WTC11 (cell line): ENCODE measurements at regions not wholly inside any gene's neighbourhood (a gene's known extent, or its start where the extent isn't known, plus 50 kb on each side); places are given as distances from the start of the nearest gene placed in this dataset.

Experiments
- ATAC-seq: fragments of 200-7000 bp; cut with Tn5 transposase; 2 replicates; pipeline ENCODE4 v1.10.0; 2021; ENCODE audit warnings: mild to moderate bottlenecking, moderate library complexity
- CTCF ChIA-PET: fragments of 300-600 bp; sonication (Branson Sonifier 250); formaldehyde crosslinking; loops from one replicate; lab custom pipeline; 2021; ENCODE audit warnings: antibody characterized with exemption; lab: Charles Lee
- POLR2A ChIA-PET: fragments of 350-600 bp; sonication (Branson Sonifier 250); formaldehyde crosslinking; loops from one replicate; lab custom pipeline; 2021; ENCODE audit warnings: antibody characterized with exemption; lab: Charles Lee
- DNase-seq: peaks from one replicate; pipeline ENCODE4 v3.0.0; 2021; ENCODE audit warnings: low spot score
- H3K27ac Mint-ChIP-seq: 2 replicates; pipeline ENCODE4 v1.8.0; 2021; ENCODE audit warnings: mixed read lengths
- H3K27me3 Mint-ChIP-seq: 2 replicates; pipeline ENCODE4 v1.8.0; 2021; ENCODE audit warnings: low read depth, mild to moderate bottlenecking, moderate library complexity, mixed read lengths
- H3K36me3 Mint-ChIP-seq: 2 replicates; pipeline ENCODE4 v1.8.0; 2021; ENCODE audit warnings: mixed read lengths
- H3K4me1 Mint-ChIP-seq: 2 replicates; pipeline ENCODE4 v1.8.0; 2022; ENCODE audit warnings: mixed read lengths
- H3K4me3 Mint-ChIP-seq: 2 replicates; pipeline ENCODE4 v1.8.0; 2021; ENCODE audit warnings: mild to moderate bottlenecking, moderate library complexity, mixed read lengths
- H3K9me3 Mint-ChIP-seq: 2 replicates; pipeline ENCODE4 v1.8.0; 2021; ENCODE audit warnings: mixed read lengths
- ATF1 ChIP-seq: sonication (generic); formaldehyde crosslinking; IDR thresholded peaks from 2 replicates; pipeline ENCODE4 v1.8.1; 2023; ENCODE audit warnings: mild to moderate bottlenecking, moderate library complexity, missing genetic modification reagents
- GABPB1 ChIP-seq: sonication (generic); formaldehyde crosslinking; IDR thresholded peaks from 2 replicates; pipeline ENCODE4 v1.8.1; 2023; ENCODE audit warnings: mild to moderate bottlenecking, missing genetic modification reagents
- MXD4 ChIP-seq: fragments of 250-450 bp; sonication (Bioruptor Pico); IDR thresholded peaks from 2 replicates; pipeline ENCODE4 v1.8.0; 2021; ENCODE audit warnings: mild to moderate bottlenecking, moderate library complexity, borderline replicate concordance
- PRRX2 ChIP-seq: fragments of 250-450 bp; sonication (Bioruptor Pico); IDR thresholded peaks from 2 replicates; pipeline ENCODE4 v1.8.0; 2021; ENCODE audit warnings: mild to moderate bottlenecking
- RELA ChIP-seq: sonication (generic); formaldehyde crosslinking; IDR thresholded peaks from 2 replicates; pipeline ENCODE4 v1.8.1; 2022; ENCODE audit warnings: missing genetic modification reagents, mild to moderate bottlenecking, borderline replicate concordance
- SMAD3 ChIP-seq: sonication (generic); formaldehyde crosslinking; IDR thresholded peaks from 2 replicates; pipeline ENCODE4 v1.8.0; 2022; ENCODE audit warnings: missing genetic modification reagents, mild to moderate bottlenecking, borderline replicate concordance
- SMAD4 ChIP-seq: sonication (generic); formaldehyde crosslinking; IDR thresholded peaks from 2 replicates; pipeline ENCODE4 v1.8.0; 2022; ENCODE audit warnings: mild to moderate bottlenecking, missing genetic modification reagents
- SP1 ChIP-seq: sonication (generic); formaldehyde crosslinking; conservative IDR thresholded peaks from 2 replicates; pipeline ENCODE4 v1.8.1; 2022; ENCODE audit warnings: missing genetic modification reagents
- ZNF138 ChIP-seq: sonication (generic); formaldehyde crosslinking; conservative IDR thresholded peaks from 2 replicates; pipeline ENCODE4 v1.8.1; 2022; ENCODE audit warnings: mild to moderate bottlenecking, moderate library complexity, missing genetic modification reagents
- ZNF232 ChIP-seq: sonication (generic); formaldehyde crosslinking; IDR thresholded peaks from 2 replicates; pipeline ENCODE4 v1.8.0; 2022; ENCODE audit warnings: mild to moderate bottlenecking, missing genetic modification reagents
- ZNF671 ChIP-seq: fragments of 250-450 bp; sonication (Bioruptor Pico); IDR thresholded peaks from 2 replicates; pipeline ENCODE4 v1.8.0; 2021; ENCODE audit warnings: mild to moderate bottlenecking
- TF ChIP-seq, protein P1 (sequence below): fragments of 250-450 bp; sonication (Bioruptor Pico); IDR thresholded peaks from 2 replicates; pipeline ENCODE4 v1.9.0; 2021; ENCODE audit warnings: mild to moderate bottlenecking, borderline replicate concordance
- TF ChIP-seq, protein P2 (sequence below): sonication (generic); formaldehyde crosslinking; conservative IDR thresholded peaks from 2 replicates; pipeline ENCODE4 v1.8.1; 2022; ENCODE audit warnings: mild to moderate bottlenecking, missing genetic modification reagents
- TF ChIP-seq, protein P3 (sequence below): fragments of 250-450 bp; sonication (Bioruptor Pico); IDR thresholded peaks from 2 replicates; pipeline ENCODE4 v1.9.0; 2021; ENCODE audit warnings: mild to moderate bottlenecking
- TF ChIP-seq, protein P4 (sequence below): sonication (generic); formaldehyde crosslinking; IDR thresholded peaks from 2 replicates; pipeline ENCODE4 v1.8.1; 2022; ENCODE audit warnings: mild to moderate bottlenecking, moderate library complexity, missing genetic modification reagents
- TF ChIP-seq, protein P5 (sequence below): sonication (generic); formaldehyde crosslinking; IDR thresholded peaks from 2 replicates; pipeline ENCODE4 v1.8.0; 2023; ENCODE audit warnings: mild to moderate bottlenecking, missing genetic modification reagents
- TF ChIP-seq, protein P6 (sequence below): sonication (generic); formaldehyde crosslinking; IDR thresholded peaks from 2 replicates; pipeline ENCODE4 v1.8.0; 2022; ENCODE audit warnings: mild to moderate bottlenecking, missing genetic modification reagents
- TF ChIP-seq, protein P7 (sequence below): fragments of 200-600 bp; IDR thresholded peaks from 2 replicates; pipeline ENCODE4 v1.8.0; 2022; ENCODE audit warnings: antibody characterized with exemption

DNA sequence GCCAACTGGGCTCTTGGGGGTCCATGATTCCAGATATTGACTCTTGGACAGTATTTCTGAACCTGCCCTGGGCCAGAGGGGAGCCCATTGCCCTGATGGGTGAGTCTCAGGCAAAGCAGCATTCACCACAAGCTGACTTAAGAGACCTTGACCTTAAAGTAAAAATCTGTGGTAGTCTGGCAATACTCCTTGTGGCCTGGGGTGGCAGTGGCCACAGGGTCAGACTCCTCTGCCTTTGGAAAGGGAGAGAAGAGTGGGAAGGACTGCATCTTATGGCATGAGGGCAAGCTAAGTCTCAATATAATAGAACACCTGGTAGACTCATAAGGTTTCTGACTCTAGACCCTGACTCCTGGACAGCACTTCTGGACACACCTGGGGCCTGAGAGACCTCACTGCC, 340.3 kb upstream of the MAD2L1 start (continued):
- TF ChIP-seq, protein P1, sequence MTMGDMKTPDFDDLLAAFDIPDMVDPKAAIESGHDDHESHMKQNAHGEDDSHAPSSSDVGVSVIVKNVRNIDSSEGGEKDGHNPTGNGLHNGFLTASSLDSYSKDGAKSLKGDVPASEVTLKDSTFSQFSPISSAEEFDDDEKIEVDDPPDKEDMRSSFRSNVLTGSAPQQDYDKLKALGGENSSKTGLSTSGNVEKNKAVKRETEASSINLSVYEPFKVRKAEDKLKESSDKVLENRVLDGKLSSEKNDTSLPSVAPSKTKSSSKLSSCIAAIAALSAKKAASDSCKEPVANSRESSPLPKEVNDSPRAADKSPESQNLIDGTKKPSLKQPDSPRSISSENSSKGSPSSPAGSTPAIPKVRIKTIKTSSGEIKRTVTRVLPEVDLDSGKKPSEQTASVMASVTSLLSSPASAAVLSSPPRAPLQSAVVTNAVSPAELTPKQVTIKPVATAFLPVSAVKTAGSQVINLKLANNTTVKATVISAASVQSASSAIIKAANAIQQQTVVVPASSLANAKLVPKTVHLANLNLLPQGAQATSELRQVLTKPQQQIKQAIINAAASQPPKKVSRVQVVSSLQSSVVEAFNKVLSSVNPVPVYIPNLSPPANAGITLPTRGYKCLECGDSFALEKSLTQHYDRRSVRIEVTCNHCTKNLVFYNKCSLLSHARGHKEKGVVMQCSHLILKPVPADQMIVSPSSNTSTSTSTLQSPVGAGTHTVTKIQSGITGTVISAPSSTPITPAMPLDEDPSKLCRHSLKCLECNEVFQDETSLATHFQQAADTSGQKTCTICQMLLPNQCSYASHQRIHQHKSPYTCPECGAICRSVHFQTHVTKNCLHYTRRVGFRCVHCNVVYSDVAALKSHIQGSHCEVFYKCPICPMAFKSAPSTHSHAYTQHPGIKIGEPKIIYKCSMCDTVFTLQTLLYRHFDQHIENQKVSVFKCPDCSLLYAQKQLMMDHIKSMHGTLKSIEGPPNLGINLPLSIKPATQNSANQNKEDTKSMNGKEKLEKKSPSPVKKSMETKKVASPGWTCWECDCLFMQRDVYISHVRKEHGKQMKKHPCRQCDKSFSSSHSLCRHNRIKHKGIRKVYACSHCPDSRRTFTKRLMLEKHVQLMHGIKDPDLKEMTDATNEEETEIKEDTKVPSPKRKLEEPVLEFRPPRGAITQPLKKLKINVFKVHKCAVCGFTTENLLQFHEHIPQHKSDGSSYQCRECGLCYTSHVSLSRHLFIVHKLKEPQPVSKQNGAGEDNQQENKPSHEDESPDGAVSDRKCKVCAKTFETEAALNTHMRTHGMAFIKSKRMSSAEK (CRISPR knock-in tag), result no peak
- TF ChIP-seq, protein P2, sequence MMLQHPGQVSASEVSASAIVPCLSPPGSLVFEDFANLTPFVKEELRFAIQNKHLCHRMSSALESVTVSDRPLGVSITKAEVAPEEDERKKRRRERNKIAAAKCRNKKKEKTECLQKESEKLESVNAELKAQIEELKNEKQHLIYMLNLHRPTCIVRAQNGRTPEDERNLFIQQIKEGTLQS (CRISPR knock-in tag), result no peak
- TF ChIP-seq, all 79 proteins: peak for 0

DNA sequence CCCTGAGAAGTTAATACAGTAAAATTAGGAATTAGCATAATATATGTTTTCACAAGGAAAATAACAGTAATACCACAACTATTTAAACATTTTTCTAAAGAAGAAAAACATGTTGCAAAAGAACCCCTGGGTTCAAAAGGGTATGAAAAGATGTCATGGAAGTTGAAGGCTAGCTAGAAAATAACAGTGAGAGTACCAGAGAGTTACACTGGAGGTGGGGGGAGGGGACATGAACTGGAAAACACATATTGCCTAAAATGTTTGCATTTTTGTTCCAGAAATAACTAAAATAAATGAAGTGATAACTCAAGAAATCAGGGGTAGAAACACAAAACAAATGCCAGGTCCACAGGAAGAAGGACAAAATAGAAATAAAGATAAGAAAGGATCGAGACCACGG, 336.6 kb upstream of the MAD2L1 start:
- POLR2A ChIA-PET, result no interaction called here
- Mint-ChIP-seq H3K27ac (no peak overlapping the region), H3K36me3 (no peaks in the 10 kb centered on the region), H3K4me1 (peaks cover 6% of the 10 kb centered on the region), H3K27me3 (no peaks in the 10 kb centered on the region), H3K4me3 (no peak overlapping the region), H3K9me3 (no peaks in the 10 kb centered on the region)
- no peak for DNase-seq
- ATAC-seq, result no peak
- TF ChIP-seq ZNF671 (CRISPR knock-in tag), result no peak
- TF ChIP-seq, protein P3, sequence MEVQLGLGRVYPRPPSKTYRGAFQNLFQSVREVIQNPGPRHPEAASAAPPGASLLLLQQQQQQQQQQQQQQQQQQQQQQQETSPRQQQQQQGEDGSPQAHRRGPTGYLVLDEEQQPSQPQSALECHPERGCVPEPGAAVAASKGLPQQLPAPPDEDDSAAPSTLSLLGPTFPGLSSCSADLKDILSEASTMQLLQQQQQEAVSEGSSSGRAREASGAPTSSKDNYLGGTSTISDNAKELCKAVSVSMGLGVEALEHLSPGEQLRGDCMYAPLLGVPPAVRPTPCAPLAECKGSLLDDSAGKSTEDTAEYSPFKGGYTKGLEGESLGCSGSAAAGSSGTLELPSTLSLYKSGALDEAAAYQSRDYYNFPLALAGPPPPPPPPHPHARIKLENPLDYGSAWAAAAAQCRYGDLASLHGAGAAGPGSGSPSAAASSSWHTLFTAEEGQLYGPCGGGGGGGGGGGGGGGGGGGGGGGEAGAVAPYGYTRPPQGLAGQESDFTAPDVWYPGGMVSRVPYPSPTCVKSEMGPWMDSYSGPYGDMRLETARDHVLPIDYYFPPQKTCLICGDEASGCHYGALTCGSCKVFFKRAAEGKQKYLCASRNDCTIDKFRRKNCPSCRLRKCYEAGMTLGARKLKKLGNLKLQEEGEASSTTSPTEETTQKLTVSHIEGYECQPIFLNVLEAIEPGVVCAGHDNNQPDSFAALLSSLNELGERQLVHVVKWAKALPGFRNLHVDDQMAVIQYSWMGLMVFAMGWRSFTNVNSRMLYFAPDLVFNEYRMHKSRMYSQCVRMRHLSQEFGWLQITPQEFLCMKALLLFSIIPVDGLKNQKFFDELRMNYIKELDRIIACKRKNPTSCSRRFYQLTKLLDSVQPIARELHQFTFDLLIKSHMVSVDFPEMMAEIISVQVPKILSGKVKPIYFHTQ (CRISPR knock-in tag), result no peak
- TF ChIP-seq GABPB1 (CRISPR knock-in tag), result no peak
- TF ChIP-seq MXD4 (CRISPR knock-in tag), result no peak
- TF ChIP-seq PRRX2, result no peak
- TF ChIP-seq ATF1 (CRISPR knock-in tag), result no peak
- TF ChIP-seq SMAD3 (CRISPR knock-in tag), result no peak
- no peak for TF ChIP-seq ZNF232 (CRISPR knock-in tag)
- TF ChIP-seq SP1, result no peak
- TF ChIP-seq, protein P4, sequence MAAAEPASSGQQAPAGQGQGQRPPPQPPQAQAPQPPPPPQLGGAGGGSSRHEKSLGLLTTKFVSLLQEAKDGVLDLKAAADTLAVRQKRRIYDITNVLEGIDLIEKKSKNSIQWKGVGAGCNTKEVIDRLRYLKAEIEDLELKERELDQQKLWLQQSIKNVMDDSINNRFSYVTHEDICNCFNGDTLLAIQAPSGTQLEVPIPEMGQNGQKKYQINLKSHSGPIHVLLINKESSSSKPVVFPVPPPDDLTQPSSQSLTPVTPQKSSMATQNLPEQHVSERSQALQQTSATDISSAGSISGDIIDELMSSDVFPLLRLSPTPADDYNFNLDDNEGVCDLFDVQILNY (CRISPR knock-in tag), result no peak
- no peak for TF ChIP-seq ZNF138 (CRISPR knock-in tag)
- CTCF ChIA-PET, result no interaction called here

DNA sequence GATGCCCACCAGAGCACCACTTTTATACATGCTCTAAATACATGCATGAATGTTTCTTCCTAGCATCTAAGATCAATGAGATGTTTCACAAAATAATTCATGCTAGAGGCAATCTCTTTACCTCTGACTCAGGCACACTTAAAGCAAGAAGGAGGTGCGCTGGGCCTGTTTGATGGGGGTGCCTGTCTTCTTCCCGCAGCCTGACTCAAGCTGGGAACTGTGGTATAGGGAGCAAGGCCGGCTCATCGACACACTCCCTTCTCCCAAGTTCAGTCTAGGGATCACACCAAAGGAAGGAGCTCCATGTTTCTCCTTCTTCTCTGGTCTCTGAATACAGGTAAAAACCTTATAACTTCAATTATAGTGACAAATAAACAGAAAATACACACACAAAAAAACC, 333.8 kb upstream of the MAD2L1 start:
- DNase-seq (no peak), ATAC-seq (no peak)
- H3K27ac Mint-ChIP-seq, result no peak overlapping the region
- peaks cover 6% of the 10 kb centered on the region for H3K4me1 Mint-ChIP-seq
- ChIA-PET CTCF (no interaction called here), POLR2A (no interaction called here)
- H3K27me3 Mint-ChIP-seq, result no peaks in the 10 kb centered on the region
- H3K36me3 Mint-ChIP-seq, result no peaks in the 10 kb centered on the region
- no peaks in the 10 kb centered on the region for H3K9me3 Mint-ChIP-seq
- no peak overlapping the region for H3K4me3 Mint-ChIP-seq
- TF ChIP-seq, protein P4 (CRISPR knock-in tag), result no peak
- TF ChIP-seq, protein P5, sequence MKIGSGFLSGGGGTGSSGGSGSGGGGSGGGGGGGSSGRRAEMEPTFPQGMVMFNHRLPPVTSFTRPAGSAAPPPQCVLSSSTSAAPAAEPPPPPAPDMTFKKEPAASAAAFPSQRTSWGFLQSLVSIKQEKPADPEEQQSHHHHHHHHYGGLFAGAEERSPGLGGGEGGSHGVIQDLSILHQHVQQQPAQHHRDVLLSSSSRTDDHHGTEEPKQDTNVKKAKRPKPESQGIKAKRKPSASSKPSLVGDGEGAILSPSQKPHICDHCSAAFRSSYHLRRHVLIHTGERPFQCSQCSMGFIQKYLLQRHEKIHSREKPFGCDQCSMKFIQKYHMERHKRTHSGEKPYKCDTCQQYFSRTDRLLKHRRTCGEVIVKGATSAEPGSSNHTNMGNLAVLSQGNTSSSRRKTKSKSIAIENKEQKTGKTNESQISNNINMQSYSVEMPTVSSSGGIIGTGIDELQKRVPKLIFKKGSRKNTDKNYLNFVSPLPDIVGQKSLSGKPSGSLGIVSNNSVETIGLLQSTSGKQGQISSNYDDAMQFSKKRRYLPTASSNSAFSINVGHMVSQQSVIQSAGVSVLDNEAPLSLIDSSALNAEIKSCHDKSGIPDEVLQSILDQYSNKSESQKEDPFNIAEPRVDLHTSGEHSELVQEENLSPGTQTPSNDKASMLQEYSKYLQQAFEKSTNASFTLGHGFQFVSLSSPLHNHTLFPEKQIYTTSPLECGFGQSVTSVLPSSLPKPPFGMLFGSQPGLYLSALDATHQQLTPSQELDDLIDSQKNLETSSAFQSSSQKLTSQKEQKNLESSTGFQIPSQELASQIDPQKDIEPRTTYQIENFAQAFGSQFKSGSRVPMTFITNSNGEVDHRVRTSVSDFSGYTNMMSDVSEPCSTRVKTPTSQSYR (CRISPR knock-in tag), result no peak
- TF ChIP-seq RELA (no peak), SMAD4 (CRISPR knock-in tag) (no peak)
- TF ChIP-seq, protein P6, sequence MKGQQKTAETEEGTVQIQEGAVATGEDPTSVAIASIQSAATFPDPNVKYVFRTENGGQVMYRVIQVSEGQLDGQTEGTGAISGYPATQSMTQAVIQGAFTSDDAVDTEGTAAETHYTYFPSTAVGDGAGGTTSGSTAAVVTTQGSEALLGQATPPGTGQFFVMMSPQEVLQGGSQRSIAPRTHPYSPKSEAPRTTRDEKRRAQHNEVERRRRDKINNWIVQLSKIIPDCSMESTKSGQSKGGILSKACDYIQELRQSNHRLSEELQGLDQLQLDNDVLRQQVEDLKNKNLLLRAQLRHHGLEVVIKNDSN (CRISPR knock-in tag), result no peak
- TF ChIP-seq, protein P7, sequence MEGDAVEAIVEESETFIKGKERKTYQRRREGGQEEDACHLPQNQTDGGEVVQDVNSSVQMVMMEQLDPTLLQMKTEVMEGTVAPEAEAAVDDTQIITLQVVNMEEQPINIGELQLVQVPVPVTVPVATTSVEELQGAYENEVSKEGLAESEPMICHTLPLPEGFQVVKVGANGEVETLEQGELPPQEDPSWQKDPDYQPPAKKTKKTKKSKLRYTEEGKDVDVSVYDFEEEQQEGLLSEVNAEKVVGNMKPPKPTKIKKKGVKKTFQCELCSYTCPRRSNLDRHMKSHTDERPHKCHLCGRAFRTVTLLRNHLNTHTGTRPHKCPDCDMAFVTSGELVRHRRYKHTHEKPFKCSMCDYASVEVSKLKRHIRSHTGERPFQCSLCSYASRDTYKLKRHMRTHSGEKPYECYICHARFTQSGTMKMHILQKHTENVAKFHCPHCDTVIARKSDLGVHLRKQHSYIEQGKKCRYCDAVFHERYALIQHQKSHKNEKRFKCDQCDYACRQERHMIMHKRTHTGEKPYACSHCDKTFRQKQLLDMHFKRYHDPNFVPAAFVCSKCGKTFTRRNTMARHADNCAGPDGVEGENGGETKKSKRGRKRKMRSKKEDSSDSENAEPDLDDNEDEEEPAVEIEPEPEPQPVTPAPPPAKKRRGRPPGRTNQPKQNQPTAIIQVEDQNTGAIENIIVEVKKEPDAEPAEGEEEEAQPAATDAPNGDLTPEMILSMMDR, result no peak
